Mucosa of descending colon (tissue), 3 donors: ENCODE measurements at regions not wholly inside any gene's neighbourhood (a gene's known extent, or its start where the extent isn't known, plus 50 kb on each side); places are given as distances from the start of the nearest gene placed in this dataset.
"Not testable (repeated sequence)": the region's sequence is repeated elsewhere in the genome, so short reads cannot be mapped to it uniquely, and the experiment has no call there.

Experiments
- ATAC-seq: fragments of 200-7000 bp; cut with Tn5 transposase; one replicate; pipeline ENCODE4 v1.9.1; 2020; ENCODE audit warnings: mild to moderate bottlenecking, moderate library complexity
- DNase-seq, 3 donors: peaks; one replicate each; pipeline ENCODE4 v3.0.0-alpha.2; 2020
- H3K36me3 ChIP-seq: fragments of 200-600 bp; one replicate; pipeline ENCODE4 v1.8.0; 2021; ENCODE audit warnings: low read depth, mild to moderate bottlenecking
- H3K4me1 ChIP-seq: fragments of 200-600 bp; one replicate; pipeline ENCODE4 v1.8.0; 2021; ENCODE audit warnings: low read depth, mild to moderate bottlenecking
- H3K4me3 ChIP-seq: fragments of 200-600 bp; one replicate; pipeline ENCODE4 v1.8.0; 2021; ENCODE audit warnings: mild to moderate bottlenecking
- H3K9me3 ChIP-seq: fragments of 200-600 bp; one replicate; pipeline ENCODE4 v1.8.0; 2021; ENCODE audit warnings: mild to moderate bottlenecking
- intact Hi-C, 2 donors: fragments of 100-400 bp; cut with DNase I in 1 of 2; cut with micrococcal nuclease in 1 of 2; formaldehyde crosslinking; loops; one replicate each; pipeline versions ENCODE4 v1.11.0 to v1.11.1; 2022; cut with DNase I, micrococcal nuclease
- TF ChIP-seq, protein P1 (sequence below): fragments of 200-600 bp; IDR thresholded peaks from one replicate; pipeline ENCODE4 v1.8.0; 2022; ENCODE audit warnings: antibody characterized with exemption, mild to moderate bottlenecking
- donor health status: DM: no; HTN: no; CAD: no; lungs with moderate emphysema.
- donor health status: DM: no; HTN: no; CAD: no.
- donor health status: DM: no; HTN: yes; CAD: no.

- intact Hi-C loops, result no loop called here
- Histone ChIP-seq H3K9me3 (peaks cover 2% of the 10 kb centered on the region), H3K4me3 (no peak overlapping the region), H3K36me3 (no peaks in the 10 kb centered on the region), H3K4me1 (no peaks in the 10 kb centered on the region)
- ATAC-seq, result no peak
- TF ChIP-seq, protein P1, sequence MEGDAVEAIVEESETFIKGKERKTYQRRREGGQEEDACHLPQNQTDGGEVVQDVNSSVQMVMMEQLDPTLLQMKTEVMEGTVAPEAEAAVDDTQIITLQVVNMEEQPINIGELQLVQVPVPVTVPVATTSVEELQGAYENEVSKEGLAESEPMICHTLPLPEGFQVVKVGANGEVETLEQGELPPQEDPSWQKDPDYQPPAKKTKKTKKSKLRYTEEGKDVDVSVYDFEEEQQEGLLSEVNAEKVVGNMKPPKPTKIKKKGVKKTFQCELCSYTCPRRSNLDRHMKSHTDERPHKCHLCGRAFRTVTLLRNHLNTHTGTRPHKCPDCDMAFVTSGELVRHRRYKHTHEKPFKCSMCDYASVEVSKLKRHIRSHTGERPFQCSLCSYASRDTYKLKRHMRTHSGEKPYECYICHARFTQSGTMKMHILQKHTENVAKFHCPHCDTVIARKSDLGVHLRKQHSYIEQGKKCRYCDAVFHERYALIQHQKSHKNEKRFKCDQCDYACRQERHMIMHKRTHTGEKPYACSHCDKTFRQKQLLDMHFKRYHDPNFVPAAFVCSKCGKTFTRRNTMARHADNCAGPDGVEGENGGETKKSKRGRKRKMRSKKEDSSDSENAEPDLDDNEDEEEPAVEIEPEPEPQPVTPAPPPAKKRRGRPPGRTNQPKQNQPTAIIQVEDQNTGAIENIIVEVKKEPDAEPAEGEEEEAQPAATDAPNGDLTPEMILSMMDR, result no peak
- no peak for DNase-seq
Measured at GRCh38 chr10:113485736-113486135, 67.1 kb upstream of the HABP2 start.

GRCh38 chr10:113486531-113486930 is 66.3 kb upstream of the HABP2 start:
- Histone ChIP-seq H3K4me3 (no peak overlapping the region), H3K4me1 (no peaks in the 10 kb centered on the region), H3K36me3 (no peaks in the 10 kb centered on the region), H3K9me3 (no peaks in the 10 kb centered on the region)
- TF ChIP-seq, protein P1, result no peak
- ATAC-seq (no peak), DNase-seq (no peak)
- intact Hi-C loops, result no loop called here

GRCh38 chr10:113487154-113487553 is 65.7 kb upstream of the HABP2 start:
- Histone ChIP-seq H3K9me3 (no peaks in the 10 kb centered on the region), H3K4me3 (no peak overlapping the region), H3K36me3 (no peaks in the 10 kb centered on the region), H3K4me1 (no peaks in the 10 kb centered on the region)
- ATAC-seq (no peak), DNase-seq (no peak)
- intact Hi-C loops, result no loop called here
- TF ChIP-seq, protein P1, result no peak

GRCh38 chr10:113488186-113488585 is 64.7 kb upstream of the HABP2 start:
- H3K4me3 ChIP-seq, result no peak overlapping the region
- intact Hi-C loops, result no loop called here
- TF ChIP-seq, protein P1, result no peak

DNA sequence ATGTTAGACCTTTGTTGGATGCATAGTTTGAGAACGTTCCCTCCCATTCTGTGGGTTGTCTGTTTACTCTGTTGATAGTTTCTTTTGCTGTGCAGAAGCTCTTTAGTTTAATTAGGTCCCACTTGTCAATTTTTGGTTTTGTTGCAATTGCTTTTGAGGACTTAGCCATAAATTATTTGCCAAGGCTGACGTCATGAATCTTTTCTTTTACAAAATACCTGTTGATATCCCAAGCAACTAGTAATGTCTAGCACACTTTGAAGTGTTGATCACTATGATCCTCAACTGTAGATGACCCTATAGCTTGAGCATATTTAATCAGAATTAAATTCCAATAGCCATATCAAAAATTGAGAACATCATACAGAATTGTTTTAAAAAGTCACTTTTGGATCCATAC is 63.3 kb upstream of the HABP2 start:
- ATAC-seq, intact Hi-C loops, DNase-seq, H3K36me3 ChIP-seq, H3K4me3 ChIP-seq, H3K9me3 ChIP-seq, H3K4me1 ChIP-seq: not testable (repeated sequence)

More at GRCh38 chr10:113488186-113488585, 64.7 kb upstream of the HABP2 start:
- no peaks in the 10 kb centered on the region for H3K9me3 ChIP-seq
- H3K36me3 ChIP-seq, result no peaks in the 10 kb centered on the region
- no peak for ATAC-seq
- no peaks in the 10 kb centered on the region for H3K4me1 ChIP-seq
- no peak for DNase-seq

- ATAC-seq, result no peak
- no peak for DNase-seq
- Histone ChIP-seq H3K4me3 (no peak overlapping the region), H3K9me3 (no peaks in the 10 kb centered on the region), H3K36me3 (no peaks in the 10 kb centered on the region), H3K4me1 (no peaks in the 10 kb centered on the region)
- intact Hi-C loops, result no loop called here
- TF ChIP-seq, protein P1, result no peak
Measured at GRCh38 chr10:113491967-113492565, 60.8 kb upstream of the HABP2 start.
